SK-N-SH (cell line): ENCODE measurements at regions not wholly inside any gene's neighbourhood (a gene's known extent, or its start where the extent isn't known, plus 50 kb on each side); places are given as distances from the start of the nearest gene placed in this dataset.

Experiments
- CTCF ChIP-seq: fragments of 200-600 bp; sonication (generic); IDR thresholded peaks from 2 replicates; pipeline ENCODE4 v1.6.1; 2017; ENCODE audit warnings: antibody characterized with exemption, mild to moderate bottlenecking, moderate library complexity
- ELF1 ChIP-seq: IDR thresholded peaks from 2 replicates; pipeline ENCODE4 v1.4.0; 2012
- MAX ChIP-seq: IDR thresholded peaks from 2 replicates; pipeline ENCODE4 v1.4.0; 2012; ENCODE audit warnings: low read depth
- PBX3 ChIP-seq: IDR thresholded peaks from 2 replicates; pipeline ENCODE4; 2012
- POLR2AphosphoS5 ChIP-seq: IDR thresholded peaks from 2 replicates; pipeline ENCODE4 v1.6.1; 2012; ENCODE audit warnings: low read depth, low read length
- RAD21 ChIP-seq: IDR thresholded peaks from 2 replicates; pipeline ENCODE4 v1.6.1; 2012; ENCODE audit warnings: mild to moderate bottlenecking, low read length
- RCOR1 ChIP-seq: fragments of 150-350 bp; IDR thresholded peaks from 2 replicates; pipeline ENCODE4 v1.6.1; 2017; ENCODE audit warnings: antibody characterized with exemption, low read length
- SIN3A ChIP-seq: IDR thresholded peaks from 2 replicates; pipeline ENCODE4 v1.6.1; 2012; ENCODE audit warnings: low read depth, mild to moderate bottlenecking, low read length, moderate library complexity, borderline replicate concordance
- SMC3 ChIP-seq: IDR thresholded peaks from 2 replicates; pipeline ENCODE4 v1.6.1; 2012; ENCODE audit warnings: low read depth, low read length, improper control_type of control experiment
- TAF1 ChIP-seq: IDR thresholded peaks from 2 replicates; pipeline ENCODE4 v1.6.1; 2012; ENCODE audit warnings: low read depth, mild to moderate bottlenecking, low read length, moderate library complexity, borderline replicate concordance

- TF ChIP-seq CTCF (no peak), RAD21 (no peak), RCOR1 (no peak), ELF1 (no peak), PBX3 (no peak), MAX (no peak), POLR2AphosphoS5 (no peak), TAF1 (no peak), SMC3 (no peak), SIN3A (no peak)
Measured at GRCh38 chr10:8245814-8246142, 191.3 kb downstream of the GATA3 start.
